OCI-LY7 (cell line): ENCODE measurements at regions not wholly inside any gene's neighbourhood (a gene's known extent, or its start where the extent isn't known, plus 50 kb on each side); places are given as distances from the start of the nearest gene placed in this dataset.

ENCODE experiments used
- BruUV-seq: library from RNA; stranded (reverse); fragments of 400-500 nt; replicated peaks from 2 replicates; lab custom pipeline; 2021; lab: Mats Ljungman, UMichigan
- CTCF ChIA-PET: fragments of 300-600 bp; sonication (Branson Sonifier 250); formaldehyde crosslinking; loops from one replicate; lab custom pipeline; 2022; ENCODE audit warnings: antibody characterized with exemption; ENCODE audit not compliant: unreplicated experiment; lab: Charles Lee
- POLR2A ChIA-PET: fragments of 300-600 bp; sonication (Branson Sonifier 250); formaldehyde crosslinking; loops from one replicate; lab custom pipeline; 2022; ENCODE audit warnings: antibody characterized with exemption; lab: Charles Lee
- DNase-seq: peaks from one replicate; pipeline ENCODE4 v3.0.0-alpha.2; 2015; ENCODE audit warnings: low spot score
- H2AFZ ChIP-seq: fragments of 200-600 bp; sonication (generic), shearing (Covaris generic); 2 replicates; pipeline ENCODE4 v1.6.1; 2014; ENCODE audit warnings: mild to moderate bottlenecking, antibody characterized with exemption, low read length, moderate library complexity
- H3K27ac ChIP-seq: fragments of 200-600 bp; sonication (generic); 2 replicates; pipeline ENCODE4 v1.5.1; 2014; ENCODE audit warnings: mixed run types, low read depth, mild to moderate bottlenecking, moderate library complexity, low read length, inconsistent platforms; ENCODE audit not compliant: poor library complexity, severe bottlenecking
- H3K36me3 ChIP-seq: fragments of 200-600 bp; sonication (generic); 2 replicates; pipeline ENCODE4 v1.6.1; 2014; ENCODE audit warnings: mild to moderate bottlenecking, antibody characterized with exemption, low read length, moderate library complexity, mixed read lengths; ENCODE audit not compliant: insufficient read depth
- H3K4me1 ChIP-seq: fragments of 200-600 bp; sonication (generic); 2 replicates; pipeline ENCODE4 v1.5.1; 2014; ENCODE audit warnings: mild to moderate bottlenecking, low read length; ENCODE audit not compliant: insufficient read depth, poor library complexity, severe bottlenecking
- H3K4me2 ChIP-seq: fragments of 200-600 bp; sonication (generic); 2 replicates; pipeline ENCODE4 v1.6.1; 2014; ENCODE audit warnings: mild to moderate bottlenecking, low read length
- H3K4me3 ChIP-seq: fragments of 200-600 bp; sonication (generic); 2 replicates; pipeline ENCODE4 v1.5.1; 2014; ENCODE audit warnings: mild to moderate bottlenecking, low read depth, low read length; ENCODE audit not compliant: poor library complexity, severe bottlenecking
- H3K79me2 ChIP-seq: fragments of 200-600 bp; sonication (generic); 2 replicates; pipeline ENCODE4 v1.6.1; 2016; ENCODE audit warnings: low read depth, mild to moderate bottlenecking, low read length, moderate library complexity, mixed read lengths; ENCODE audit not compliant: insufficient read depth
- H3K9me2 ChIP-seq: fragments of 200-600 bp; sonication (generic); 2 replicates; pipeline ENCODE4 v1.6.1; 2016; ENCODE audit warnings: mild to moderate bottlenecking, low read length, mixed read lengths; ENCODE audit not compliant: insufficient read depth
- H3K9me3 ChIP-seq: fragments of 200-600 bp; sonication (generic); 2 replicates; pipeline ENCODE4 v1.6.1; 2014; ENCODE audit warnings: mild to moderate bottlenecking, mixed run types, low read length, mixed read lengths
- H4K20me1 ChIP-seq: fragments of 200-600 bp; sonication (generic); 2 replicates; pipeline ENCODE4 v1.6.1; 2014; ENCODE audit warnings: mild to moderate bottlenecking, antibody characterized with exemption, low read length, moderate library complexity, mixed read lengths; ENCODE audit not compliant: insufficient read depth
- EZH2phosphoT487 ChIP-seq: fragments of 200-600 bp; sonication (generic); IDR thresholded peaks from 2 replicates; pipeline ENCODE4 v1.6.1; 2018; ENCODE audit warnings: low read depth, borderline replicate concordance, mild to moderate bottlenecking, mixed run types, antibody characterized with exemption, low read length, moderate library complexity, mixed read lengths
- intact Hi-C: fragments of 100-400 bp; cut with micrococcal nuclease; formaldehyde crosslinking; loops from one replicate; pipeline ENCODE4 v1.10.0; 2022; ENCODE audit not compliant: unreplicated experiment
- TF ChIP-seq, protein P1 (sequence below): fragments of 200-600 bp; sonication (generic); conservative IDR thresholded peaks from 2 replicates; pipeline ENCODE4 v1.5.1; 2014; ENCODE audit warnings: mild to moderate bottlenecking, antibody characterized with exemption, low read length, moderate library complexity, mixed read lengths

DNA sequence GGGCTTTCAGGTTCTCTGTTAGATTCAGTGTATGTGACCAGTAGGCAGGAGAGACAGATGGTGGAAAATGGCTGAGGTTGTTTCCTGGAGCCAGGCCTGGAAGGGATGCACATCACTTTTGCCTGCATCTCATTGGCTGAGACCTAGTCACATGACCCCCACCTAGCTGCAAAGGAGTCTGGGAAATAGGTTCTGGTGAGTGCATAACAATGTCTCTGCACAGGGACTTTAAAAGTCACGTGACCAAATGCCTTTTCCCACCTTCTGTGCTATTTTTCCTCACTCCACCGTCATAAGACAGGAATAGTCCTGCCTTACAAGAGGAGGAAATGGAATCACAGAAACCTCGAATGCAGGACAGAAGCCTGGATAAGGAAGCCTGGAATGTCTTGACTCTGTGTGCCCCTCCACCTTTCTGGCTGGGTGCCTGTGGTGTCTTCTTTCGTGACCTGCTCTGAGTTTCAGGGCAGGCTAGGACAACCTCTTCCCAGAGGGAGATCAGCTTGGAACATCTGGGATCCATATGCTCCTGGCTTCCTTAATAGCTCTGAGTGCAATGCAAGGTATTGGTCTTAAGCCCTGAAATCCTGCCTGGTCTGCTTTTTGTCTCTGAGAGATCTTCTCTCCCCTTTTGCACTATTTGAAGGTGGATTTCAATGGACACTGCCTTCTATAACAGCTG is 139.9 kb upstream of the ZNF438 start:
- no peaks in the 10 kb centered on the region for H3K9me2 ChIP-seq

DNA sequence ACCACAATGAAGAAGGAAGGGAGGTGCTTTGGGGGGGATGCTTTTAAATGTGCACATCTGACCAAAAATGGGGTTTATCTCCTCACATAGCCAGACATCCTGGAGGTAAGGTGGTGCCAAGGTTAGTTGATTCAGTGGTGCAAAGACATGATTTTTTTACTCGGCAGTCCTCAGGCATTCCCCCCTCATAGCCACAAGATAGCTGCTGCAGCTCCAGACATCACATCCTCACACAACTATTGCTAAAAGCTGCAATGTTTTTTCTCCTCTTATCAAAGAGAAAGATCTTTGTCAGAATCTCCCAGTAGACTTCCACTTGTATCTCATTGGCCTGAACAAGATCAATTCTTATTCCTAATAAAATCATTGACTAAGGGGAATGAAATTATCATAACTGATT is 141.3 kb upstream of the ZNF438 start:
- no peaks in the 10 kb centered on the region for H3K36me3 ChIP-seq
- H4K20me1 ChIP-seq = no peaks in the 10 kb centered on the region
- intact Hi-C loops = no loop called here
- ChIA-PET CTCF (no interaction called here), POLR2A (no interaction called here)
- no TSS peak for BruUV-seq
- no peak for TF ChIP-seq EZH2phosphoT487
- TF ChIP-seq, protein P1, sequence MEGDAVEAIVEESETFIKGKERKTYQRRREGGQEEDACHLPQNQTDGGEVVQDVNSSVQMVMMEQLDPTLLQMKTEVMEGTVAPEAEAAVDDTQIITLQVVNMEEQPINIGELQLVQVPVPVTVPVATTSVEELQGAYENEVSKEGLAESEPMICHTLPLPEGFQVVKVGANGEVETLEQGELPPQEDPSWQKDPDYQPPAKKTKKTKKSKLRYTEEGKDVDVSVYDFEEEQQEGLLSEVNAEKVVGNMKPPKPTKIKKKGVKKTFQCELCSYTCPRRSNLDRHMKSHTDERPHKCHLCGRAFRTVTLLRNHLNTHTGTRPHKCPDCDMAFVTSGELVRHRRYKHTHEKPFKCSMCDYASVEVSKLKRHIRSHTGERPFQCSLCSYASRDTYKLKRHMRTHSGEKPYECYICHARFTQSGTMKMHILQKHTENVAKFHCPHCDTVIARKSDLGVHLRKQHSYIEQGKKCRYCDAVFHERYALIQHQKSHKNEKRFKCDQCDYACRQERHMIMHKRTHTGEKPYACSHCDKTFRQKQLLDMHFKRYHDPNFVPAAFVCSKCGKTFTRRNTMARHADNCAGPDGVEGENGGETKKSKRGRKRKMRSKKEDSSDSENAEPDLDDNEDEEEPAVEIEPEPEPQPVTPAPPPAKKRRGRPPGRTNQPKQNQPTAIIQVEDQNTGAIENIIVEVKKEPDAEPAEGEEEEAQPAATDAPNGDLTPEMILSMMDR = no peak
- H3K9me2 ChIP-seq = no peaks in the 10 kb centered on the region
- H3K4me1 ChIP-seq = no peaks in the 10 kb centered on the region
- H3K4me3 ChIP-seq = no peak overlapping the region
- no peak overlapping the region for H3K4me2 ChIP-seq
- no peaks in the 10 kb centered on the region for H3K9me3 ChIP-seq
- no peaks in the 10 kb centered on the region for H3K79me2 ChIP-seq
- no peak overlapping the region for H2AFZ ChIP-seq
- no peak for DNase-seq
- H3K27ac ChIP-seq = no peak overlapping the region

More for the DNA sequence above, 139.9 kb upstream of the ZNF438 start:
- CTCF ChIA-PET = no interaction called here
- intact Hi-C loops = no loop called here
- no peaks in the 10 kb centered on the region for H3K9me3 ChIP-seq
- no peaks in the 10 kb centered on the region for H3K36me3 ChIP-seq
- no peak overlapping the region for H3K4me2 ChIP-seq
- H3K27ac ChIP-seq = no peak overlapping the region
- H3K4me3 ChIP-seq = no peak overlapping the region
- POLR2A ChIA-PET = interaction anchor here (0.5 to 0.9 kb wide), 2 partner anchors 15 to 511 kb away, joined by 3 read pairs; no protein-coding TSS in a partner anchor
- no peaks in the 10 kb centered on the region for H3K79me2 ChIP-seq
- DNase-seq = no peak
- H4K20me1 ChIP-seq = no peaks in the 10 kb centered on the region
- H3K4me1 ChIP-seq = no peaks in the 10 kb centered on the region
- H2AFZ ChIP-seq = no peak overlapping the region
- BruUV-seq = no TSS peak
- TF ChIP-seq, protein P1 = no peak

- H3K27ac ChIP-seq = no peak overlapping the region
- no TSS peak for BruUV-seq
- ChIA-PET CTCF (no interaction called here), POLR2A (interaction anchor here (0.5 to 1.0 kb wide), 2 partner anchors 10 to 238 kb away, joined by 3 read pairs; no protein-coding TSS in a partner anchor)
- H3K79me2 ChIP-seq = no peaks in the 10 kb centered on the region
- H3K4me2 ChIP-seq = no peak overlapping the region
- no peak for DNase-seq
- no peaks in the 10 kb centered on the region for H3K9me2 ChIP-seq
- no peaks in the 10 kb centered on the region for H4K20me1 ChIP-seq
- no peaks in the 10 kb centered on the region for H3K36me3 ChIP-seq
- TF ChIP-seq, protein P1 = no peak
- no peak for TF ChIP-seq EZH2phosphoT487
- intact Hi-C loops = no loop called here
- H3K4me3 ChIP-seq = no peak overlapping the region
- H3K9me3 ChIP-seq = no peaks in the 10 kb centered on the region
- no peak overlapping the region for H2AFZ ChIP-seq
- no peaks in the 10 kb centered on the region for H3K4me1 ChIP-seq
Observed at GRCh38 chr10:31173752-31174151, 142.1 kb upstream of the ZNF438 start.
